D341Med (cell line): ENCODE measurements at regions not wholly inside any gene's neighbourhood (a gene's known extent, or its start where the extent isn't known, plus 50 kb on each side); places are given as distances from the start of the nearest gene placed in this dataset.

Source experiments
- DNase-seq: peaks from one replicate; pipeline ENCODE4 v3.0.0; 2012; ENCODE audit warnings: low spot score

GRCh38 chr1:212526111-212526491 is 82.5 kb upstream of the ATF3 start:
- DNase-seq, result no peak

- DNase-seq, result no peak
These were observed 80.1 kb upstream of the ATF3 start for GRCh38 chr1:212528501-212528900.

GRCh38 chr1:212529211-212529741 is 79.3 kb upstream of the ATF3 start:
- no peak for DNase-seq

- DNase-seq, result no peak
These were observed 77.3 kb upstream of the ATF3 start for GRCh38 chr1:212531267-212531666.

GRCh38 chr1:212531796-212532195 is 76.8 kb upstream of the ATF3 start:
- no peak for DNase-seq

- DNase-seq, result no peak
These were observed 76.0 kb upstream of the ATF3 start for GRCh38 chr1:212532469-212533147.

- DNase-seq, result no peak
These were observed 75.4 kb upstream of the ATF3 start for GRCh38 chr1:212533148-212533517.

- no peak for DNase-seq
These were observed 72.0 kb upstream of the ATF3 start for GRCh38 chr1:212536586-212536985.

GRCh38 chr1:212537610-212538009 is 71.0 kb upstream of the ATF3 start:
- no peak for DNase-seq

GRCh38 chr1:212539737-212540430 is 68.7 kb upstream of the ATF3 start:
- no peak for DNase-seq

GRCh38 chr1:212542761-212543187 is 65.8 kb upstream of the ATF3 start:
- DNase-seq, result no peak

- no peak for DNase-seq
These were observed 64.5 kb upstream of the ATF3 start for GRCh38 chr1:212544110-212544509.

- no peak for DNase-seq
These were observed 62.5 kb upstream of the ATF3 start for GRCh38 chr1:212545941-212546635.

- DNase-seq, result no peak
These were observed 59.0 kb upstream of the ATF3 start for GRCh38 chr1:212549503-212550017.

GRCh38 chr1:212551929-212552328 is 56.6 kb upstream of the ATF3 start:
- no peak for DNase-seq

GRCh38 chr1:212553676-212554075 is 54.9 kb upstream of the ATF3 start:
- no peak for DNase-seq

GRCh38 chr1:212554401-212554800 is 54.2 kb upstream of the ATF3 start:
- no peak for DNase-seq

- no peak for DNase-seq
These were observed 53.1 kb upstream of the ATF3 start for GRCh38 chr1:212555426-212555825.

GRCh38 chr1:212556822-212557549 is 51.6 kb upstream of the ATF3 start:
- no peak for DNase-seq

GRCh38 chr1:212557739-212558692 is 50.5 kb upstream of the ATF3 start:
- no peak for DNase-seq
